ENCODE measurements at regions not wholly inside any gene's neighbourhood (a gene's known extent, or its start where the extent isn't known, plus 50 kb on each side); places are given as distances from the start of the nearest gene placed in this dataset.

DNA sequence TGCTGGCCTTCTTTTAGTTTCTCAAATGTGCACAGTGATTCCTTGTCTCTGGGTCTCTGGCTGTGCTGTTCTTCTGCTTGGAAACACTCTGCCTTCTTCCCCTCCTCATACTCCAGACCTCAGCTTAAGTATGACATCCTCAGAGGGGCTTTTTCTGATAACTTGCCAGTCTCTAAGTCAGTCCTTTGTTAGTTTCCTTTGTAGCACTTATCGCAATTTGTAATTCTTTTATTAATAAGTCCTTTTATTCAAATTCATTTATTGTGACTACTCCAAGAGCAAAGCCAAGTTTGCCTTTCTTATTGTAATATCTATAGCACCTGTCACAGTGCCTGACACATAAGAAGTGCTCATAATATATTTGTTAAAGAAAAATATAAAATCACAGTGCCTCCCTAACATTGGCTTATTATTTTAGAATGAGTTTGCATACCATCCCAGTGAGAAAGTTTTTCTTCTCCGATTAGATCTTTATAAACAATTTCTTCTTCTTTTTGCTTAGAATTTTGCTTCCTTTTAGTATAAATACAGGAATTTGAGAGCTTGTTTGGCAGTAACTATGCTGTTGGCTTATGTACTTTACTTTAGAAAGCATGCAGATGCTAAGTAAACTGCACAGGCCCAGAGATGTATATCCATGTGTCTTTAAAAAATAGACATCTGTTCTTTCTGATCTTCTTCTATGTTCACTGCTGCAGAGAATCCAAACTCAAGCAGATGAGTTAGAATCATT lies 198.0 kb downstream of the GAS1 start:
- TF ChIP-seq JUND (IDR thresholded peaks at IDR 0.05; ENCODE audit: low read depth) = no peak
- in situ Hi-C loops (cut with HindIII; ENCODE audit: low pct_unique_long_range_greater_than_20kb, low sequenced_read_pairs) = no loop called here
- no peak for DNase-seq (ENCODE audit: low read depth in 1 of 2, low spot score in 1 of 2)

GRCh38 chr9:86747711-86748110 lies 199.6 kb downstream of the GAS1 start:
- no peak for TF ChIP-seq JUND (IDR thresholded peaks at IDR 0.05; ENCODE audit: low read depth)
- in situ Hi-C loops (cut with HindIII; ENCODE audit: low pct_unique_long_range_greater_than_20kb, low sequenced_read_pairs) = no loop called here
- DNase-seq (ENCODE audit: low read depth in 1 of 2, low spot score in 1 of 2) = no peak

- no peak for TF ChIP-seq JUND (IDR thresholded peaks at IDR 0.05; ENCODE audit: low read depth)
- in situ Hi-C loops (cut with HindIII; ENCODE audit: low pct_unique_long_range_greater_than_20kb, low sequenced_read_pairs) = no loop called here
- DNase-seq (ENCODE audit: low read depth in 1 of 2, low spot score in 1 of 2) = peak; percentile 16 to 81
Measured at GRCh38 chr9:86741311-86742208, 205.7 kb downstream of the GAS1 start.

GRCh38 chr9:86735772-86736458 lies 211.4 kb downstream of the GAS1 start:
- in situ Hi-C loops (cut with HindIII; ENCODE audit: low pct_unique_long_range_greater_than_20kb, low sequenced_read_pairs) = no loop called here
- DNase-seq (ENCODE audit: low read depth in 1 of 2, low spot score in 1 of 2) = no peak
- TF ChIP-seq JUND (IDR thresholded peaks at IDR 0.05; ENCODE audit: low read depth) = no peak

- TF ChIP-seq JUND (IDR thresholded peaks at IDR 0.05; ENCODE audit: low read depth) = no peak
- no peak for DNase-seq (ENCODE audit: low read depth in 1 of 2, low spot score in 1 of 2)
- in situ Hi-C loops (cut with HindIII; ENCODE audit: low pct_unique_long_range_greater_than_20kb, low sequenced_read_pairs) = no loop called here
Measured at GRCh38 chr9:86734771-86735170, 212.5 kb downstream of the GAS1 start.

DNA sequence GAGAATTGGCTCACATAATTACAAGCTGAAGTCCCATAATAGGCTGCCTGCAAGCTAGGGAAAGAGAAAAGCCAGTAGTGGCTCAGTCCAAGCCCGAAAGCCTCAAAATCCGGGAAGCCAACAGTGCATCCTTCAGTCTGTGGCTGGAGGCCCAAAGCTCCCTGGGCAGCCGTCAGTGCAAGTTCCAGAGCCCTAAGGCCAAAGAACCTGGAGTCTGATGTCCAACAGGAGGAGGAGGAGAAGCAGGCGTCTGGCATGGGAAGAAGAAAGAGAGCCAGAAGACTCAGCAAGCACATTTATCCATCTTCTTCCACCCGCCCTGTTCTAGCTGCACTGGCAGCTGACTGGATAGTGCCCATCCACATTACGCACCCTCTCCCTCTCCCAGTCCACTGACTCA lies 213.4 kb downstream of the GAS1 start:
- no peak for DNase-seq (ENCODE audit: low read depth in 1 of 2, low spot score in 1 of 2)
- in situ Hi-C loops (cut with HindIII; ENCODE audit: low pct_unique_long_range_greater_than_20kb, low sequenced_read_pairs) = no loop called here
- no peak for TF ChIP-seq JUND (IDR thresholded peaks at IDR 0.05; ENCODE audit: low read depth)

- in situ Hi-C loops (cut with HindIII; ENCODE audit: low pct_unique_long_range_greater_than_20kb, low sequenced_read_pairs) = no loop called here
- TF ChIP-seq JUND (IDR thresholded peaks at IDR 0.05; ENCODE audit: low read depth) = no peak
Measured at GRCh38 chr9:86732514-86733171, 214.7 kb downstream of the GAS1 start.

DNA sequence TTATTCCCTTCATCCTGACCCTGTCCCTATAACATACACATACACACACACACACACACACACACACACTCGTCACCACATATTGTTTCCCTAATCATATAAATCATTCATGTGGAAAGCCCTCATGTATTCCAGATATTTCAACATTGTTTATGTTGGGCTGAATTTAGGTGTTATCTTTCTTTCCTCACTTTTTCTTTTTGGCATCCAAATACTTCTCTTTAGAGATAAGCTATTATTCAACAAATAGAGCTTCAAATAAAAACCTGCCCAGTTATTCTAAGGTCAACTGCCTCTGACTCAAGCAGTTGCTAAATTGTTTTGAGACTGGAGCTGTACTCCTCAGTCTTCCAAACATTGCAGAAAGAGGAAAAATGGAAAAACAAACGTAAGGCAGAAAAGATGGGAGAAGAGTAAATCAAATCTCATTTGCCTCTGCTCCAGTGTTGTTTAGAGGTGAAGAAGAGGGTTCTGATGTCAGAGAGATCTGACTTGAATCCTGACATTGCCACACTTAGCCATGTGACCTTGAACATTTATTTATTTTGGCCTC lies 215.7 kb downstream of the GAS1 start:
- in situ Hi-C loops (cut with HindIII; ENCODE audit: low pct_unique_long_range_greater_than_20kb, low sequenced_read_pairs) = no loop called here
- no peak for DNase-seq (ENCODE audit: low read depth in 1 of 2, low spot score in 1 of 2)
- no peak for TF ChIP-seq JUND (IDR thresholded peaks at IDR 0.05; ENCODE audit: low read depth)

More at GRCh38 chr9:86732514-86733171, 214.7 kb downstream of the GAS1 start:
- no peak for DNase-seq (ENCODE audit: low read depth in 1 of 2, low spot score in 1 of 2)

DNA sequence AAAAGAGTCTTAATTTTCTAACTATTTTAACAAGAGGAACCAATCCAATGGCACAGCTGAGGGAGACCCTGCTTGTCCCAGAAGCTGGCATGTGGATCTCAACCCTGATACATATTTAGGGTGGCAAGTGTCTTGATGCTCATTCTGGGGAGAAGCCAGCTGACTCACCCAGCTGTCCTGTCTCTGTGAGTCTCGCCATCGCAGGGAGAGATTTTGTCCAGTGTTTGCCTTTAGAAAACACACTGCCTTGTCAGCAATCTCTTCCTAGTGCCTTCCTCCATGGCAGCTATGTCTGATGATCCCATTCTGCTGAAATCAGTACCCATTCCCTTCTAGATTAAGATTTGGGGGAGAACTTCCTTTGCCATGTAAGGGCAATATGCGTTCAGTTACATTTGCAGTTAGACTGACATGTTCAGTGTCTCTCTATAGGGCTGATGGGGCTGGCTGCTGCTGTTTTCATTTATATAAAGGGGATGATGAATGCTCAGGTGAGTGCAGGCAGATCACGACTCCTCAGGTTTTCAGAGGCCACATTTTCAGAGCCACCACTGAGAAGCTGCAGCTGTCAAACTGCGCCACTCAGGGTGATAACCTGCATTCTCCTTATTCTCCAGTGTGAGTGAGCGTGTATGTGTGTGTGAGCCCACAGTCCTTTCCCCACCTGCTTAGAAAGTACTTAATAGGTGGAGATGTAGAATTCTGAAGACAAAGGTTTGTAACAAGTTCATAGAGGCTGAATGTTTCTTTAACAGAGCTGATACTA lies 217.0 kb downstream of the GAS1 start:
- in situ Hi-C loops (cut with HindIII; ENCODE audit: low pct_unique_long_range_greater_than_20kb, low sequenced_read_pairs) = no loop called here
- no peak for DNase-seq (ENCODE audit: low read depth in 1 of 2, low spot score in 1 of 2)
- TF ChIP-seq JUND (IDR thresholded peaks at IDR 0.05; ENCODE audit: low read depth) = no peak

DNA sequence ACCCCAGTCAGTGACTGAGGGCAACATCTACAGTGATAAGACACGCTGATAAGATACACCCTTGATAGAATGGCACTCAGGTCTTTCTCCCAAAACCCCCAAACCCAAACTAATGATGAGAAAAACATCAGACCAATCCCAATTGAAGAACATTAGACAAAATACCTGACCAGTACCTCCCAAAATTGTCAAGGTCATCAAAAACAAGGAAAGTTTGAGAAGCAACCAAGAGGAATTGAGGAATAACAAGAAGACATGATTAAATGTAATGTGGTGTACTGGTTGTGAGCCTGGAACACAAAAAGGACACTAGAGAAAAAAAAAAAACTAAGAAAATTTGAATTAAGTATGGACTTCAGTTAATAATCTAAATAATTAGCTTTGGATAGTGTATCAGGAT lies 222.8 kb downstream of the GAS1 start:
- no peak for DNase-seq (ENCODE audit: low read depth in 1 of 2, low spot score in 1 of 2)
- in situ Hi-C loops (cut with HindIII; ENCODE audit: low pct_unique_long_range_greater_than_20kb, low sequenced_read_pairs) = no loop called here
- no peak for TF ChIP-seq JUND (IDR thresholded peaks at IDR 0.05; ENCODE audit: low read depth)

- DNase-seq (ENCODE audit: low read depth in 1 of 2, low spot score in 1 of 2) = no peak
- in situ Hi-C loops (cut with HindIII; ENCODE audit: low pct_unique_long_range_greater_than_20kb, low sequenced_read_pairs) = no loop called here
Measured at GRCh38 chr9:86723346-86723745, 224.0 kb downstream of the GAS1 start.

More at GRCh38 chr9:86723346-86723745, 224.0 kb downstream of the GAS1 start:
- TF ChIP-seq JUND (IDR thresholded peaks at IDR 0.05; ENCODE audit: low read depth) = no peak

Measured in T47D (cell line).